SK-N-SH treated with all-trans-retinoic acid at 6 μM for 48 hours (cell line): ENCODE measurements at regions not wholly inside any gene's neighbourhood (a gene's known extent, or its start where the extent isn't known, plus 50 kb on each side); places are given as distances from the start of the nearest gene placed in this dataset.

Experiments
- OSR1 ChIP-seq: fragments of 250-450 bp; sonication (Bioruptor Pico); IDR thresholded peaks from 2 replicates; pipeline ENCODE4 v1.8.0; 2022; ENCODE audit warnings: moderate library complexity, mild to moderate bottlenecking, inconsistent platforms
- PATZ1 ChIP-seq: fragments of 250-450 bp; sonication (Bioruptor Pico); IDR thresholded peaks from 2 replicates; pipeline ENCODE4 v1.8.0; 2020; ENCODE audit warnings: mild to moderate bottlenecking, moderate library complexity, borderline replicate concordance
- RARB ChIP-seq: fragments of 250-450 bp; sonication (Bioruptor Pico); IDR thresholded peaks from 2 replicates; pipeline ENCODE4 v1.8.0; 2021; ENCODE audit warnings: mild to moderate bottlenecking, moderate library complexity
- SNAI2 ChIP-seq: fragments of 250-450 bp; sonication (Bioruptor Pico); IDR thresholded peaks from 2 replicates; pipeline ENCODE4 v1.5.0; 2020; ENCODE audit warnings: mild to moderate bottlenecking, moderate library complexity
- TOX ChIP-seq: fragments of 250-450 bp; sonication (Bioruptor Pico); IDR thresholded peaks from 2 replicates; pipeline ENCODE4 v1.8.0; 2021; ENCODE audit warnings: mild to moderate bottlenecking, moderate library complexity, borderline replicate concordance
- ZFP3 ChIP-seq: fragments of 250-450 bp; sonication (Bioruptor Pico); IDR thresholded peaks from 2 replicates; pipeline ENCODE4 v1.5.0; 2020; ENCODE audit warnings: mild to moderate bottlenecking, moderate library complexity
- ZNF70 ChIP-seq: fragments of 450-650 bp; formaldehyde crosslinking; IDR thresholded peaks from 2 replicates; pipeline ENCODE4 v1.5.0; 2020; ENCODE audit warnings: mild to moderate bottlenecking, moderate library complexity
- ZNF8 ChIP-seq: fragments of 450-650 bp; formaldehyde crosslinking; IDR thresholded peaks from 2 replicates; pipeline ENCODE4 v1.5.0; 2020; ENCODE audit warnings: mild to moderate bottlenecking, moderate library complexity
- TF ChIP-seq, protein P1 (sequence below): fragments of 250-450 bp; sonication (Bioruptor Pico); IDR thresholded peaks from 2 replicates; pipeline ENCODE4 v1.5.1; 2020; ENCODE audit warnings: low read depth, mild to moderate bottlenecking, moderate library complexity

DNA sequence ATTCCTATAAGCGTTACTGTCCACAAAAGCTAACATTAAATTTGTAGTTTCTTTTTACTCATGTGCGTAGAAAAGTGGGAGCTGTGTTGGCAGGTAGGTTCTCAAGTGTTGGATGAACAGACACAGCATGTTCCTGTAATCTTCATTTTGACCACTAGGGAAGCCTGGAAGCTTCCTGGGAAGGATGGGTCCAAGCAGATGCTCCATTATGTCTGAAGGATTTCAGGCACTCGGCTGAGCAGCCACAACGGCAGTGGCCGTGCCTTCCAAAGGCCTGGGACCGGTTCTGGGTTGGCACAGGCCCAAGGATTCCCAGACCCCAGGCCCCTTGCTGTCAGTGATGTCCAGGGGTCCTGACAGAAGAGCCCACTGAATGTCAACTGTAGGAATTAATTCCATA is 386.3 kb downstream of the TNS3 start:
- no peak for TF ChIP-seq TOX
- no peak for TF ChIP-seq PATZ1 (CRISPR knock-in tag)
- no peak for TF ChIP-seq ZNF8 (CRISPR knock-in tag)
- TF ChIP-seq RARB, result no peak
- TF ChIP-seq SNAI2 (CRISPR knock-in tag), result no peak
- no peak for TF ChIP-seq ZNF70 (CRISPR knock-in tag)
- TF ChIP-seq OSR1 (CRISPR knock-in tag), result no peak
- TF ChIP-seq, protein P1, sequence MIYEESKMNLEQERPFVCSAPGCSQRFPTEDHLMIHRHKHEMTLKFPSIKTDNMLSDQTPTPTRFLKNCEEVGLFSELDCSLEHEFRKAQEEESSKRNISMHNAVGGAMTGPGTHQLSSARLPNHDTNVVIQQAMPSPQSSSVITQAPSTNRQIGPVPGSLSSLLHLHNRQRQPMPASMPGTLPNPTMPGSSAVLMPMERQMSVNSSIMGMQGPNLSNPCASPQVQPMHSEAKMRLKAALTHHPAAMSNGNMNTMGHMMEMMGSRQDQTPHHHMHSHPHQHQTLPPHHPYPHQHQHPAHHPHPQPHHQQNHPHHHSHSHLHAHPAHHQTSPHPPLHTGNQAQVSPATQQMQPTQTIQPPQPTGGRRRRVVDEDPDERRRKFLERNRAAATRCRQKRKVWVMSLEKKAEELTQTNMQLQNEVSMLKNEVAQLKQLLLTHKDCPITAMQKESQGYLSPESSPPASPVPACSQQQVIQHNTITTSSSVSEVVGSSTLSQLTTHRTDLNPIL (CRISPR knock-in tag), result no peak
- no peak for TF ChIP-seq ZFP3 (CRISPR knock-in tag)
